DOHH2 (cell line): ENCODE measurements at regions not wholly inside any gene's neighbourhood (a gene's known extent, or its start where the extent isn't known, plus 50 kb on each side); places are given as distances from the start of the nearest gene placed in this dataset.

Source experiments
- EZH2phosphoT487 ChIP-seq: fragments of 200-600 bp; sonication (generic); IDR thresholded peaks from 2 replicates; pipeline ENCODE4 v1.6.1; 2017; ENCODE audit warnings: borderline replicate concordance, mild to moderate bottlenecking, antibody characterized with exemption, low read length, moderate library complexity, mixed read lengths
- TF ChIP-seq, protein P1 (sequence below): fragments of 200-600 bp; sonication (generic); IDR thresholded peaks from one replicate; pipeline ENCODE4 v1.5.1; 2014; ENCODE audit warnings: antibody characterized with exemption, mild to moderate bottlenecking, low read depth, low read length; ENCODE audit not compliant: poor library complexity, severe bottlenecking

DNA sequence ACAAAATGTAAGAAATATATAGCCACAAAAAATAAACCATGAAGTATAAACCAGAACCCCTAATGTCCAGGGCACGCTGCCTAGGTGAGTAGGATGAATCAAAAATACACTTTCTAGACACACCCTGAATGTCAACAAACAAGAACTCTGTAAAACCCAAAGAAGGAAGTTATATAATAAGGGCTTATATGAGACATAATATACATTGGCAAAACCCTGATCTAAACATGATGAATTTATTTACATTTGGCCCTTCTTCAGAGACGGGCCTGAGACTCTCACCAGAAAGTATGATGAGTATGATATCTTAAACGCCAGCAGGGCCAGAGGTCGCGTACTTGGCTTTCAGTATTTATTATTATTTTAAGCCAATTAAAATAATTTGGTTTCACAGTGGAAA lies 125.1 kb upstream of the FST start:
- TF ChIP-seq, protein P1, sequence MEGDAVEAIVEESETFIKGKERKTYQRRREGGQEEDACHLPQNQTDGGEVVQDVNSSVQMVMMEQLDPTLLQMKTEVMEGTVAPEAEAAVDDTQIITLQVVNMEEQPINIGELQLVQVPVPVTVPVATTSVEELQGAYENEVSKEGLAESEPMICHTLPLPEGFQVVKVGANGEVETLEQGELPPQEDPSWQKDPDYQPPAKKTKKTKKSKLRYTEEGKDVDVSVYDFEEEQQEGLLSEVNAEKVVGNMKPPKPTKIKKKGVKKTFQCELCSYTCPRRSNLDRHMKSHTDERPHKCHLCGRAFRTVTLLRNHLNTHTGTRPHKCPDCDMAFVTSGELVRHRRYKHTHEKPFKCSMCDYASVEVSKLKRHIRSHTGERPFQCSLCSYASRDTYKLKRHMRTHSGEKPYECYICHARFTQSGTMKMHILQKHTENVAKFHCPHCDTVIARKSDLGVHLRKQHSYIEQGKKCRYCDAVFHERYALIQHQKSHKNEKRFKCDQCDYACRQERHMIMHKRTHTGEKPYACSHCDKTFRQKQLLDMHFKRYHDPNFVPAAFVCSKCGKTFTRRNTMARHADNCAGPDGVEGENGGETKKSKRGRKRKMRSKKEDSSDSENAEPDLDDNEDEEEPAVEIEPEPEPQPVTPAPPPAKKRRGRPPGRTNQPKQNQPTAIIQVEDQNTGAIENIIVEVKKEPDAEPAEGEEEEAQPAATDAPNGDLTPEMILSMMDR = no peak
- TF ChIP-seq EZH2phosphoT487 = no peak
